ENCODE measurements at regions not wholly inside any gene's neighbourhood (a gene's known extent, or its start where the extent isn't known, plus 50 kb on each side); places are given as distances from the start of the nearest gene placed in this dataset.

GRCh38 chr2:67548317-67549201 is 151.4 kb downstream of the ETAA1 start:
- Histone ChIP-seq H3K9me3 (replicated peaks; ENCODE audit: control insufficient read depth, insufficient read depth, low read length) (no peaks in the 10 kb centered on the region), H3K79me2 (ENCODE audit: control insufficient read depth, insufficient read depth, low read length) (no peaks in the 10 kb centered on the region), H3K4me2 (ENCODE audit: insufficient read depth, low read length) (no peak overlapping the region), H3K36me3 (ENCODE audit: control insufficient read depth in 2 of 2, extremely low read depth in 1 of 2, insufficient read depth in 2 of 2, low read length in 2 of 2) (no peaks in the 10 kb centered on the region), H3K9me1 (replicated peaks; ENCODE audit: control insufficient read depth, extremely low read depth, insufficient read depth, low read length) (no peaks in the 10 kb centered on the region), H3K4me1 (ENCODE audit: control insufficient read depth, extremely low read depth, insufficient read depth, low read length) (no peaks in the 10 kb centered on the region), H2AFZ (ENCODE audit: low read depth, low read length) (no peak overlapping the region), H3K9ac (replicated peaks; ENCODE audit: extremely low read depth, insufficient read depth, low read length) (no peak overlapping the region), H3K27ac (ENCODE audit: insufficient read depth, low read depth, low read length) (no peak overlapping the region), H3K4me3 (replicated peaks in 1 of 3; ENCODE audit: insufficient read depth in 1 of 3, low read depth in 1 of 3, low read length in 3 of 3) (no peak overlapping the region), H4K20me1 (replicated peaks; ENCODE audit: control insufficient read depth, extremely low read depth, insufficient read depth, low read length) (no peaks in the 10 kb centered on the region), H3K27me3 (ENCODE audit: control insufficient read depth in 2 of 2, insufficient read depth in 2 of 2, low read length in 2 of 2) (no peaks in the 10 kb centered on the region)
- POLR2A ChIA-PET: no interaction called here
- FAIRE-seq: no peak
- BruUV-seq (replicated peaks): no TSS peak
- CTCF ChIA-PET: no interaction called here
- no peak for TF ChIP-seq JUN (IDR thresholded peaks at IDR 0.05; ENCODE audit: borderline replicate concordance, insufficient read depth, insufficient read length, low read depth)
- no peak for TF ChIP-seq EZH2 (IDR thresholded peaks at IDR 0.05; ENCODE audit: borderline replicate concordance, low read depth, low read length, severe bottlenecking)
- TF ChIP-seq FOS (IDR thresholded peaks at IDR 0.05; ENCODE audit: borderline replicate concordance, insufficient read depth, low read length): no peak
- TF ChIP-seq POLR2A (IDR thresholded peaks at IDR 0.05; ENCODE audit: low read depth, low read length): no peak
- TF ChIP-seq MAX (IDR thresholded peaks at IDR 0.05; ENCODE audit: insufficient read depth, insufficient read length): no peak
- no peak for TF ChIP-seq GATA2 (IDR thresholded peaks at IDR 0.05; ENCODE audit: insufficient read depth, insufficient read length, low read depth, low read length)
- TF ChIP-seq CTCF (IDR thresholded peaks at IDR 0.05; ENCODE audit: extremely low read depth in 1 of 2, insufficient read depth in 1 of 2, low read depth in 1 of 2, low read length in 2 of 2): no peak
- TF ChIP-seq MYC (IDR thresholded peaks at IDR 0.05; ENCODE audit: low read depth, low read length): no peak
- no peak for TF ChIP-seq POLR2AphosphoS5 (IDR thresholded peaks at IDR 0.05; ENCODE audit: insufficient read depth, low read depth, low read length)
- dilution Hi-C loops (cut with MboI; ENCODE audit: extremely low pct_ligation_motif_present, low sequenced_read_pairs) (no loop called here), intact Hi-C loops (cut with micrococcal nuclease) (no loop called here)
- DNase-seq (ENCODE audit: low read depth, low spot score): no peak
